OCI-LY1 (cell line): ENCODE measurements at regions not wholly inside any gene's neighbourhood (a gene's known extent, or its start where the extent isn't known, plus 50 kb on each side); places are given as distances from the start of the nearest gene placed in this dataset.

Experiments
- H2AFZ ChIP-seq: fragments of 200-600 bp; sonication (generic), shearing (Covaris generic); 2 replicates; pipeline ENCODE4 v1.6.0; 2014; ENCODE audit warnings: antibody characterized with exemption, mild to moderate bottlenecking, low read length
- H3F3A ChIP-seq: fragments of 200-600 bp; sonication (generic), shearing (Covaris generic); 2 replicates; pipeline ENCODE4 v1.6.0; 2014; ENCODE audit warnings: mild to moderate bottlenecking, antibody characterized with exemption, low read length, moderate library complexity; ENCODE audit not compliant: insufficient read depth
- H3K27ac ChIP-seq: fragments of 200-600 bp; sonication (generic); 2 replicates; pipeline ENCODE4 v1.5.1; 2014; ENCODE audit warnings: low read length, mixed run types, mild to moderate bottlenecking, low read depth; ENCODE audit not compliant: poor library complexity, severe bottlenecking
- H3K27me3 ChIP-seq: fragments of 200-600 bp; sonication (generic); 2 replicates; pipeline ENCODE4 v1.6.0; 2014; ENCODE audit warnings: antibody characterized with exemption, mild to moderate bottlenecking, low read length, moderate library complexity; ENCODE audit not compliant: insufficient read depth
- H3K36me3 ChIP-seq: fragments of 200-600 bp; sonication (generic); 2 replicates; pipeline ENCODE4 v1.6.1; 2014; ENCODE audit warnings: mild to moderate bottlenecking, antibody characterized with exemption, low read length, moderate library complexity, mixed read lengths; ENCODE audit not compliant: insufficient read depth
- H3K4me1 ChIP-seq: fragments of 200-600 bp; sonication (generic); 2 replicates; pipeline ENCODE4 v1.5.1; 2014; ENCODE audit warnings: mild to moderate bottlenecking, low read length, moderate library complexity; ENCODE audit not compliant: insufficient read depth, severe bottlenecking
- H3K4me2 ChIP-seq: fragments of 200-600 bp; sonication (generic), shearing (Covaris generic); 2 replicates; pipeline ENCODE4 v1.6.1; 2014; ENCODE audit warnings: low read length
- H3K4me3 ChIP-seq: fragments of 200-600 bp; sonication (generic); 2 replicates; pipeline ENCODE4 v1.5.1; 2014; ENCODE audit warnings: low read length, low read depth, mild to moderate bottlenecking, mixed read lengths; ENCODE audit not compliant: poor library complexity, severe bottlenecking
- H3K79me2 ChIP-seq: fragments of 200-600 bp; shearing (Covaris generic); 2 replicates; pipeline ENCODE4 v1.6.1; 2016; ENCODE audit warnings: mixed run types, low read length, mixed read lengths; ENCODE audit not compliant: insufficient read depth
- H3K9ac ChIP-seq: fragments of 200-600 bp; sonication (generic), shearing (Covaris generic); 2 replicates; pipeline ENCODE4 v1.6.1; 2014; ENCODE audit warnings: mild to moderate bottlenecking, low read length, mixed read lengths
- H3K9me2 ChIP-seq: fragments of 200-600 bp; sonication (generic), shearing (Covaris generic); 2 replicates; pipeline ENCODE4 v1.6.1; 2014; ENCODE audit warnings: low read depth, mild to moderate bottlenecking, low read length, mixed read lengths
- H3K9me3 ChIP-seq: fragments of 200-600 bp; shearing (Covaris generic); 2 replicates; pipeline ENCODE4 v1.6.1; 2014; ENCODE audit warnings: low read length, mixed read lengths
- H4K20me1 ChIP-seq: fragments of 200-600 bp; sonication (generic), shearing (Covaris generic); 2 replicates; pipeline ENCODE4 v1.6.0; 2016; ENCODE audit warnings: mild to moderate bottlenecking, low read length; ENCODE audit not compliant: insufficient read depth
- CTCF ChIP-seq: fragments of 200-600 bp; sonication (generic), shearing (Covaris generic); IDR thresholded peaks from 2 replicates; pipeline ENCODE4 v1.5.1; 2017; ENCODE audit warnings: mild to moderate bottlenecking, antibody characterized with exemption, low read length, moderate library complexity, mixed read lengths
- EZH2 ChIP-seq: fragments of 200-600 bp; sonication (generic), shearing (Covaris generic); IDR thresholded peaks from 2 replicates; pipeline ENCODE4 v1.8.0; 2017; ENCODE audit warnings: borderline replicate concordance, mixed run types, mild to moderate bottlenecking, antibody characterized with exemption, low read length, moderate library complexity, mixed read lengths

DNA sequence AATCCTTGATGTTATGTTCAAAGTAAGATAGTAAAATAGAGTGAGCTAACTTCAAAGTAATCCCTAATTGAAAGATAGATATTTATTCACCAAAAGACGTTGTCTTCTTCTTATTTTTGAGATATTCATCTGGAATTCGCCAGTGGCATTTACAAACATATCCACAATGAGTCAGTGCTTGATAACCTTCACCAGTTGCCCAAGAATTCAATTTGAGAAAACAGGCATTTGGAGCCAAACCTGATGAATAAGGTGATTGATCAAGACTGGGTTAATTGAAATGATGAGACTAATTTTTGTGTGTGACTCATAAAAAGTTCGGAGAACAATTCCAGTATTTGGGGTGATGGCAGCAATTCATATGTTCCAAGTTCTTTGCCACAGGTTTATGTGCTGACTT is 344.0 kb downstream of the ARL4A start:
- Histone ChIP-seq H3K9me3 (no peaks in the 10 kb centered on the region), H3K4me2 (no peak overlapping the region), H3K9me2 (no peaks in the 10 kb centered on the region), H3K36me3 (no peaks in the 10 kb centered on the region), H3K27ac (no peak overlapping the region), H3K79me2 (no peaks in the 10 kb centered on the region), H3K27me3 (no peaks in the 10 kb centered on the region), H3K4me1 (no peaks in the 10 kb centered on the region), H4K20me1 (no peaks in the 10 kb centered on the region), H3F3A (no peaks in the 10 kb centered on the region), H3K9ac (no peak overlapping the region), H3K4me3 (no peak overlapping the region), H2AFZ (no peak overlapping the region)
- TF ChIP-seq EZH2 (no peak), CTCF (no peak)

- no peak overlapping the region for H3K4me3 ChIP-seq
- no peaks in the 10 kb centered on the region for H4K20me1 ChIP-seq
- H3K4me2 ChIP-seq = no peak overlapping the region
- no peaks in the 10 kb centered on the region for H3K4me1 ChIP-seq
- TF ChIP-seq CTCF (no peak), EZH2 (no peak)
- no peaks in the 10 kb centered on the region for H3K79me2 ChIP-seq
- no peaks in the 10 kb centered on the region for H3K9me2 ChIP-seq
- no peaks in the 10 kb centered on the region for H3F3A ChIP-seq
- no peaks in the 10 kb centered on the region for H3K27me3 ChIP-seq
- no peak overlapping the region for H3K27ac ChIP-seq
- H3K9me3 ChIP-seq = no peaks in the 10 kb centered on the region
- no peak overlapping the region for H3K9ac ChIP-seq
- no peaks in the 10 kb centered on the region for H3K36me3 ChIP-seq
- H2AFZ ChIP-seq = no peak overlapping the region
Measured at GRCh38 chr7:13032084-13032483, 344.7 kb downstream of the ARL4A start.

DNA sequence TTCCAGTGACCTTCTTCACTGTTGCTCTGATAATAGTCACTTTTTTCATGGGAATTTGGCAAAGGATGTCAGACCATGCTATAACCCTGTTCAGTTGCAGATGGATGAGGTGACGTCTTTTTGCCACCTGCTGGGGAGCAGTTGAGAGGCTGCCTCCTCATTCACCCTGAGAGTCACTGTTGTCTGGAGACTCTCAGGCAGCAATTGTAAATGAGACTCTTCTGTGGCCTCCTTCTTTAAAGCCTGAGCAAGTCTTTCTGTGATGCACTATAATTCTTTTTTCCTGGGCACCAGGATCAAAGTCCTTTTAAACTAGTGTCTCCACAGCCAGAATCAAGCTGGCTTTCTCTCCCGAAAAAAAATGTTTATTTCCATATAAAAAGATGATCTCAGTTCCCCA is 345.1 kb downstream of the ARL4A start:
- Histone ChIP-seq H3K79me2 (no peaks in the 10 kb centered on the region), H3K9me3 (no peaks in the 10 kb centered on the region), H3K4me3 (no peak overlapping the region), H3F3A (no peaks in the 10 kb centered on the region), H3K4me2 (no peak overlapping the region), H3K36me3 (no peaks in the 10 kb centered on the region), H3K9ac (no peak overlapping the region), H3K27ac (no peak overlapping the region), H2AFZ (no peak overlapping the region), H3K9me2 (no peaks in the 10 kb centered on the region), H3K4me1 (no peaks in the 10 kb centered on the region), H4K20me1 (no peaks in the 10 kb centered on the region), H3K27me3 (no peaks in the 10 kb centered on the region)
- TF ChIP-seq EZH2 = no peak
- no peak for TF ChIP-seq CTCF
